ENCODE measurements at regions not wholly inside any gene's neighbourhood (a gene's known extent, or its start where the extent isn't known, plus 50 kb on each side); places are given as distances from the start of the nearest gene placed in this dataset.

DNA sequence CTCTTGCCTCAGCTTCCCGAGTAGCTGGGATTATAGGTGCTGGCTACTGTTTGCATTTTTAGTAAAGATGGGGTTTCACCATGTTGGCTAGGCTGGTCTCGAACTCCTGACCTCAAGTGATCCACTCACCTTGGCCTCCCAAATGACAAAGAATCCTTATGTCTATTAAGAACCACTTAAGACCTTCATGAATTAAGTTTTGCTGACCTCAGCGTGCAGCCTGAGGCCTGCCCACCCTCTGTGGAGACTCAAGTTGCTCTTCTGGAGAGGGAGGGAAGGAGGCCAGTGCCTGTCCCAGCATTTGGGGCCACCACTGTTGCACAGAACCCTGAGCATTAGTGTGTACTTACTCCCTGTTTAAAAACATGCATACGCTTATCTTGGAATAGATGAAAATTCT is 313.3 kb downstream of the FGF9 start:
- DNase-seq (no peak), ATAC-seq (ENCODE audit: low read depth) (no peak)
- Mint-ChIP-seq H3K9me3 (no peaks in the 10 kb centered on the region), H3K4me1 (no peaks in the 10 kb centered on the region), H3K27ac (no peak overlapping the region), H3K36me3 (ENCODE audit: low read depth) (no peaks in the 10 kb centered on the region), H3K4me3 (no peak overlapping the region), H3K27me3 (no peaks in the 10 kb centered on the region)
- TF ChIP-seq, protein P1, sequence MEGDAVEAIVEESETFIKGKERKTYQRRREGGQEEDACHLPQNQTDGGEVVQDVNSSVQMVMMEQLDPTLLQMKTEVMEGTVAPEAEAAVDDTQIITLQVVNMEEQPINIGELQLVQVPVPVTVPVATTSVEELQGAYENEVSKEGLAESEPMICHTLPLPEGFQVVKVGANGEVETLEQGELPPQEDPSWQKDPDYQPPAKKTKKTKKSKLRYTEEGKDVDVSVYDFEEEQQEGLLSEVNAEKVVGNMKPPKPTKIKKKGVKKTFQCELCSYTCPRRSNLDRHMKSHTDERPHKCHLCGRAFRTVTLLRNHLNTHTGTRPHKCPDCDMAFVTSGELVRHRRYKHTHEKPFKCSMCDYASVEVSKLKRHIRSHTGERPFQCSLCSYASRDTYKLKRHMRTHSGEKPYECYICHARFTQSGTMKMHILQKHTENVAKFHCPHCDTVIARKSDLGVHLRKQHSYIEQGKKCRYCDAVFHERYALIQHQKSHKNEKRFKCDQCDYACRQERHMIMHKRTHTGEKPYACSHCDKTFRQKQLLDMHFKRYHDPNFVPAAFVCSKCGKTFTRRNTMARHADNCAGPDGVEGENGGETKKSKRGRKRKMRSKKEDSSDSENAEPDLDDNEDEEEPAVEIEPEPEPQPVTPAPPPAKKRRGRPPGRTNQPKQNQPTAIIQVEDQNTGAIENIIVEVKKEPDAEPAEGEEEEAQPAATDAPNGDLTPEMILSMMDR (IDR thresholded peaks at IDR 0.05), result no peak
- CTCF ChIA-PET, result no interaction called here
- intact Hi-C loops (cut with micrococcal nuclease), result no loop called here
- POLR2A ChIA-PET, result no interaction called here

GRCh38 chr13:21986602-21987001 is 315.7 kb downstream of the FGF9 start:
- POLR2A ChIA-PET, result no interaction called here
- intact Hi-C loops (cut with micrococcal nuclease), result no loop called here
- no peak overlapping the region for H3K4me3 Mint-ChIP-seq
- no peak overlapping the region for H3K27ac Mint-ChIP-seq
- CTCF ChIA-PET, result no interaction called here
- no peaks in the 10 kb centered on the region for H3K4me1 Mint-ChIP-seq
- H3K9me3 Mint-ChIP-seq, result no peaks in the 10 kb centered on the region
- no peak for DNase-seq
- ATAC-seq (ENCODE audit: low read depth), result no peak
- TF ChIP-seq, protein P1 (IDR thresholded peaks at IDR 0.05), result no peak
- H3K27me3 Mint-ChIP-seq, result no peaks in the 10 kb centered on the region
- H3K36me3 Mint-ChIP-seq (ENCODE audit: low read depth), result no peaks in the 10 kb centered on the region

DNA sequence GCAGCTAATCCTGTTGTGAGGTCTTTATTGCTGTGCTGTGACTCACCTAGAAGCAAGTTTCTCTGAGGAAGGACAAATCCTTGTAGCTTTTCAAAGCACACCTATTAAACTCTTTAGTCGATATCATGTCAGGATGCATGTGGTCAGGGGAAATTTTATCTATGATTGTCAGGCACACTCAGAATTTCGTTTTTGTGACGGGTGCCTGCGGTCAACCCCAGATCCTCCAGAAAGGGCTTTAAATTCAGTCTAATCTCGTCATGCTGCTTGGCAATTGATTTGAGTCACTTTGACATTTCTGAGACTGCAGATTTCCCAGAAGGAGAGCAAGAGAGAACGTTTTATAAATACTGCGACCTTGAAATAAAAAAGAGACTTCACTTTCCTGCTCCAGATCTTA is 316.9 kb downstream of the FGF9 start:
- intact Hi-C loops (cut with micrococcal nuclease), result no loop called here
- H3K27me3 Mint-ChIP-seq, result no peaks in the 10 kb centered on the region
- H3K4me3 Mint-ChIP-seq, result no peak overlapping the region
- no peaks in the 10 kb centered on the region for H3K36me3 Mint-ChIP-seq (ENCODE audit: low read depth)
- no peak for DNase-seq
- ATAC-seq (ENCODE audit: low read depth), result no peak
- TF ChIP-seq, protein P1 (IDR thresholded peaks at IDR 0.05), result no peak
- ChIA-PET POLR2A (no interaction called here), CTCF (interaction anchor here (0.9 kb wide), 1 partner anchor 292 kb away, joined by 6 read pairs; no protein-coding TSS in a partner anchor)
- no peaks in the 10 kb centered on the region for H3K9me3 Mint-ChIP-seq
- no peaks in the 10 kb centered on the region for H3K4me1 Mint-ChIP-seq
- no peak overlapping the region for H3K27ac Mint-ChIP-seq

GRCh38 chr13:21988624-21989023 is 317.8 kb downstream of the FGF9 start:
- DNase-seq (no peak), ATAC-seq (ENCODE audit: low read depth) (no peak)
- Mint-ChIP-seq H3K4me1 (no peaks in the 10 kb centered on the region), H3K9me3 (no peaks in the 10 kb centered on the region), H3K27me3 (no peaks in the 10 kb centered on the region), H3K36me3 (ENCODE audit: low read depth) (no peaks in the 10 kb centered on the region), H3K4me3 (no peak overlapping the region), H3K27ac (no peak overlapping the region)
- ChIA-PET POLR2A (no interaction called here), CTCF (no interaction called here)
- TF ChIP-seq, protein P1 (IDR thresholded peaks at IDR 0.05), result no peak
- intact Hi-C loops (cut with micrococcal nuclease), result no loop called here

GRCh38 chr13:21996049-21996448 is 325.2 kb downstream of the FGF9 start:
- ChIA-PET CTCF (no interaction called here), POLR2A (no interaction called here)
- Mint-ChIP-seq H3K4me1 (no peaks in the 10 kb centered on the region), H3K9me3 (no peaks in the 10 kb centered on the region), H3K36me3 (ENCODE audit: low read depth) (no peaks in the 10 kb centered on the region), H3K27me3 (no peaks in the 10 kb centered on the region), H3K4me3 (no peak overlapping the region), H3K27ac (no peak overlapping the region)
- TF ChIP-seq, protein P1 (IDR thresholded peaks at IDR 0.05), result no peak
- no peak for ATAC-seq (ENCODE audit: low read depth)
- no peak for DNase-seq
- intact Hi-C loops (cut with micrococcal nuclease), result no loop called here
